CD1c-positive myeloid dendritic cell (primary cell): ENCODE measurements at regions not wholly inside any gene's neighbourhood (a gene's known extent, or its start where the extent isn't known, plus 50 kb on each side); places are given as distances from the start of the nearest gene placed in this dataset.

Experiments used
- DNase-seq: peaks from one replicate; pipeline ENCODE4 v3.0.0-alpha.2; 2016; ENCODE audit errors: extremely low spot score

DNA sequence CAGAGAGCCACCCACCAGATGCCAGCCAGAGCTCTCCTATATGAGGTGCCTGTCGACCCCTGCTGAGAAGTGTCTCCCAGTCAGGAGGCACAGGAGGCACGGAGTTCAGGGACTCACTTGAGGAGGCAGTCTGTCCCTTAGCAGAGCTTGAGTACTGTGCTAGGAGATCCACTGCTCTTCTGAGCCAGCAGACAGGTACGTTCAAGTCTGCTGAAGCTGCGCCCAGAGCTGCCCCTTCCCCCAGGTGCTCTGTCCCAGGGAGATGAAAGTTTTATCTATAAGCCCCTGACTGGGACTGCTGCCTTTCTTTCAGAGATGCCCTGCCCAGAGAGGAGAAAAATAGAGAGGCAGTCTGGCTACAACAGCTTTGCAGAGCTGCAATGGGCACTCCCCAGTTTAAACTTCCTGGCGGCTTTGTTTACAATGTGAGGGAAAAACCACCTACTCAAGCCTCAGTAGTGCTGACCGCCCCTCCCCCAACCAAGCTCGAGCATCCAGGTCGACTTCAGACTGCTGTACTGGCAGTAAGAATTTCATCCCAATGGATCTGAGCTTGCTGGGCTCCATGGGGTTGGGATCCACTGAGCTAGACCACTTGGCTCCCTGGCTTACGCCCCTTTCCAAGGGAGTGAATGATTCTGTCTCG, 146.7 kb upstream of the USP15 start:
- no peak for DNase-seq

GRCh38 chr12:62116986-62117385, 143.2 kb upstream of the USP15 start:
- DNase-seq: no peak

- DNase-seq: peak; percentile 59
These were observed 136.4 kb upstream of the USP15 start for GRCh38 chr12:62123721-62124203.

- no peak for DNase-seq
These were observed 132.7 kb upstream of the USP15 start for GRCh38 chr12:62127516-62127915.

- DNase-seq: no peak
These were observed 131.8 kb upstream of the USP15 start for GRCh38 chr12:62128175-62128975.

DNA sequence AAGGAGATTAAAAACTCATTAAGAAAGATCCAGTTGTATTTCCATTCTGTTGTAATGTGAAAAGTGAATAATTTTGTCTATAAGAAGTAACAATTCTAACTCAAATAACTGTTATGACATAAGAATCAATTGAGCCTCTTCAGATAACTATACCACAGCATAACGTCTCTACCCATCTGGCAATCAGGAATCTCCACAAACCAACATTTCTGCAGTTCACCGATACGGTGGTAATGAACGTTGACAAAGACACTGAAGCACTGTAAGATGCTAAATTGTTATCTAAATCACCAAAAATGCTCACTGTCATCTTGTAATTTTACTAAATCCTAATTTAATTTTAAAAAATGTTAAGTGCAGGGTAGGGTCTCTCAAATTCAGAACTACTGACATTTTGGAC, 130.9 kb upstream of the USP15 start:
- no peak for DNase-seq

- peak; percentile 19 for DNase-seq
These were observed 129.8 kb upstream of the USP15 start for GRCh38 chr12:62130402-62130801.

GRCh38 chr12:62130834-62131552, 129.2 kb upstream of the USP15 start:
- no peak for DNase-seq

GRCh38 chr12:62133440-62133839, 126.8 kb upstream of the USP15 start:
- DNase-seq: no peak

GRCh38 chr12:62135553-62136200, 124.5 kb upstream of the USP15 start:
- DNase-seq: no peak

DNA sequence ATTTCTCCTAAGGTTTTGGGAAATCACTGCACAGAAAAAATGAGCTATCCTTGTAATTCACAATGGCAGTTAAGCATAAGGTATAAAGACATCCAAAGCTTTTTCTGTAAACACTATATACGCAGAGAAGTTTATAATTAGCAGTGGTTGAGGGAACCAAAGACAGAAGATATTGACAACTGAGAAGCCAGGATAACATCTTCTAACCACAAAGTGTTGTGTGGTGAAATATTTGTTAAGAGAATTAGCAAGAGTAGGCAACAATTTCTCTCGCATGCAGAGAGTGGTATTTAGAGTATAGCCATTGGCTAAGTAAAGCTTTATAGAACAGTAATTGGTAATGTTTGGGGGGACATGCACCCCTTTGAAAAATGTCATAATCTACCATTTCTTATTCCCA, 123.7 kb upstream of the USP15 start:
- no peak for DNase-seq

- no peak for DNase-seq
These were observed 121.7 kb upstream of the USP15 start for GRCh38 chr12:62138527-62138926.

- DNase-seq: peak; percentile 70
These were observed 113.9 kb upstream of the USP15 start for GRCh38 chr12:62146318-62146717.

GRCh38 chr12:62158013-62158412, 102.2 kb upstream of the USP15 start:
- no peak for DNase-seq

- no peak for DNase-seq
These were observed 101.5 kb upstream of the USP15 start for GRCh38 chr12:62158461-62159360.

- DNase-seq: no peak
These were observed 98.0 kb upstream of the USP15 start for GRCh38 chr12:62162214-62162613.

- DNase-seq: no peak
These were observed 96.8 kb upstream of the USP15 start for GRCh38 chr12:62163368-62163767.

GRCh38 chr12:62164036-62164435, 96.2 kb upstream of the USP15 start:
- DNase-seq: no peak

- no peak for DNase-seq
These were observed 93.7 kb upstream of the USP15 start for GRCh38 chr12:62166525-62166924.

GRCh38 chr12:62168411-62168810, 91.8 kb upstream of the USP15 start:
- DNase-seq: no peak

GRCh38 chr12:62170241-62170640, 90.0 kb upstream of the USP15 start:
- no peak for DNase-seq
